KBM-7 (cell line): ENCODE measurements at regions not wholly inside any gene's neighbourhood (a gene's known extent, or its start where the extent isn't known, plus 50 kb on each side); places are given as distances from the start of the nearest gene placed in this dataset.
"Not testable (repeated sequence)": the region's sequence is repeated elsewhere in the genome, so short reads cannot be mapped to it uniquely, and the experiment has no call there.

ENCODE experiments used
- DNase-seq: peaks from one replicate; pipeline ENCODE4 v3.0.0-alpha.2; 2015
- in situ Hi-C: fragments of 300-500 bp; cut with MboI; formaldehyde crosslinking; loops from 2 replicates; pipeline ENCODE4 v1.14.3; 2020; ENCODE audit warnings: low sequenced_read_pairs, low pct_unique_long_range_greater_than_20kb, mixed read lengths

GRCh38 chr7:149930374-149931068, 56.8 kb downstream of the ATP6V0E2 start:
- in situ Hi-C loops: not testable (repeated sequence)

GRCh38 chr7:149933776-149934175, 60.0 kb downstream of the ATP6V0E2 start:
- DNase-seq, in situ Hi-C loops: not testable (repeated sequence)

More at GRCh38 chr7:149930374-149931068, 56.8 kb downstream of the ATP6V0E2 start:
- DNase-seq: not testable (repeated sequence)

GRCh38 chr7:149947346-149947745, 73.6 kb downstream of the ATP6V0E2 start:
- DNase-seq, in situ Hi-C loops: not testable (repeated sequence)

GRCh38 chr7:149948444-149948843, 74.7 kb downstream of the ATP6V0E2 start:
- in situ Hi-C loops, DNase-seq: not testable (repeated sequence)

GRCh38 chr7:149949863-149950577, 76.3 kb downstream of the ATP6V0E2 start:
- peak; percentile 16 for DNase-seq
- in situ Hi-C loops: not testable (repeated sequence)

- in situ Hi-C loops, DNase-seq: not testable (repeated sequence)
Measured at GRCh38 chr7:149950578-149950924, 76.8 kb downstream of the ATP6V0E2 start.

- DNase-seq, in situ Hi-C loops: not testable (repeated sequence)
Measured at GRCh38 chr7:149951579-149951978, 77.8 kb downstream of the ATP6V0E2 start.

- in situ Hi-C loops, DNase-seq: not testable (repeated sequence)
Measured at GRCh38 chr7:149958880-149959279, 85.1 kb downstream of the ATP6V0E2 start.

GRCh38 chr7:149960863-149961262, 87.1 kb downstream of the ATP6V0E2 start:
- in situ Hi-C loops, DNase-seq: not testable (repeated sequence)

GRCh38 chr7:149961878-149962277, 88.1 kb downstream of the ATP6V0E2 start:
- in situ Hi-C loops, DNase-seq: not testable (repeated sequence)

- in situ Hi-C loops: not testable (repeated sequence)
Measured at GRCh38 chr7:149962685-149963319, 89.0 kb downstream of the ATP6V0E2 start.

GRCh38 chr7:149963985-149964384, 90.2 kb downstream of the ATP6V0E2 start:
- in situ Hi-C loops, DNase-seq: not testable (repeated sequence)

More at GRCh38 chr7:149962685-149963319, 89.0 kb downstream of the ATP6V0E2 start:
- not testable (repeated sequence) for DNase-seq

- DNase-seq, in situ Hi-C loops: not testable (repeated sequence)
Measured at GRCh38 chr7:149966444-149966843, 92.7 kb downstream of the ATP6V0E2 start.

- DNase-seq, in situ Hi-C loops: not testable (repeated sequence)
Measured at GRCh38 chr7:149972977-149973376, 99.2 kb downstream of the ATP6V0E2 start.

GRCh38 chr7:149973681-149974080, 99.9 kb downstream of the ATP6V0E2 start:
- in situ Hi-C loops, DNase-seq: not testable (repeated sequence)

GRCh38 chr7:149975608-149976007, 101.8 kb downstream of the ATP6V0E2 start:
- DNase-seq, in situ Hi-C loops: not testable (repeated sequence)

GRCh38 chr7:149978537-149978936, 104.8 kb downstream of the ATP6V0E2 start:
- in situ Hi-C loops, DNase-seq: not testable (repeated sequence)

- in situ Hi-C loops, DNase-seq: not testable (repeated sequence)
Measured at GRCh38 chr7:149978944-149979343, 105.2 kb downstream of the ATP6V0E2 start.

GRCh38 chr7:149982537-149983112, 108.9 kb downstream of the ATP6V0E2 start:
- in situ Hi-C loops, DNase-seq: not testable (repeated sequence)
